IMR-90 (cell line): ENCODE measurements at regions not wholly inside any gene's neighbourhood (a gene's known extent, or its start where the extent isn't known, plus 50 kb on each side); places are given as distances from the start of the nearest gene placed in this dataset.

Experiments
- ATAC-seq: fragments of 200-7000 bp; cut with Tn5 transposase; 2 replicates; pipeline ENCODE4 v1.9.1; 2020; ENCODE audit warnings: low read depth, mild to moderate bottlenecking, moderate library complexity
- BruUV-seq: library from RNA; stranded (reverse); fragments of 400-500 nt; replicated peaks from 2 replicates; lab custom pipeline; 2021; lab: Mats Ljungman, UMichigan
- CTCF ChIA-PET: fragments of 300-600 bp; formaldehyde crosslinking; extraction: SDS; loops from one replicate; lab custom pipeline; 2021; ENCODE audit warnings: antibody characterized with exemption; lab: Yijun Ruan, JAX
- POLR2A ChIA-PET: fragments of 300-600 bp; sonication (Branson Sonifier 250); formaldehyde crosslinking; loops from one replicate; lab custom pipeline; 2022; ENCODE audit warnings: antibody characterized with exemption; ENCODE audit not compliant: unreplicated experiment; lab: Charles Lee
- DNase-seq: peaks from one replicate; pipeline ENCODE4 v3.0.0; 2013
- H2AFZ ChIP-seq: replicated peaks from 2 replicates; pipeline ENCODE3; 2013; ENCODE audit warnings: low read length, mild to moderate bottlenecking; ENCODE audit not compliant: poor library complexity
- H2AK5ac ChIP-seq: 2 replicates; pipeline ENCODE4 v1.6.1; 2013; ENCODE audit warnings: low read depth, low read length, inconsistent platforms
- H2AK9ac ChIP-seq: replicated peaks from 2 replicates; pipeline ENCODE3; 2013; ENCODE audit warnings: mild to moderate bottlenecking, low read depth, low read length, moderate library complexity; ENCODE audit not compliant: poor library complexity
- H2BK120ac ChIP-seq: 2 replicates; pipeline ENCODE4 v1.6.1; 2013; ENCODE audit warnings: low read depth, low read length, inconsistent platforms
- H2BK15ac ChIP-seq: 3 replicates; pipeline ENCODE4 v1.6.1; 2013; ENCODE audit warnings: low read depth, low read length, inconsistent platforms
- H2BK20ac ChIP-seq: 2 replicates; pipeline ENCODE4 v1.6.1; 2013; ENCODE audit warnings: low read depth, mild to moderate bottlenecking, inconsistent platforms, low read length, moderate library complexity
- H2BK5ac ChIP-seq: 2 replicates; pipeline ENCODE4 v1.6.1; 2013; ENCODE audit warnings: mild to moderate bottlenecking, low read depth, low read length, inconsistent platforms; ENCODE audit not compliant: poor library complexity, severe bottlenecking
- H3K14ac ChIP-seq: replicated peaks from 2 replicates; pipeline ENCODE4 v1.6.1; 2013; ENCODE audit warnings: low read depth, low read length, inconsistent platforms
- H3K18ac ChIP-seq: 2 replicates; pipeline ENCODE4 v1.6.1; 2013; ENCODE audit warnings: low read depth, low read length, control low read depth
- H3K23ac ChIP-seq: 2 replicates; pipeline ENCODE4 v1.6.1; 2013; ENCODE audit warnings: low read depth, low read length, inconsistent platforms
- H3K27ac ChIP-seq: 2 replicates; pipeline ENCODE4 v1.5.1; 2013; ENCODE audit warnings: mild to moderate bottlenecking, control low read depth, low read length; ENCODE audit not compliant: insufficient read depth
- H3K27me3 ChIP-seq: 2 replicates; pipeline ENCODE4 v1.6.1; 2013; ENCODE audit warnings: low read length; ENCODE audit not compliant: control insufficient read depth, insufficient read depth
- H3K36me3 ChIP-seq: 2 replicates; pipeline ENCODE4 v1.6.1; 2013; ENCODE audit warnings: low read length, mixed read lengths; ENCODE audit not compliant: control insufficient read depth, insufficient read depth
- H3K4ac ChIP-seq: 2 replicates; pipeline ENCODE4 v1.6.1; 2013; ENCODE audit warnings: low read depth, low read length, inconsistent platforms
- H3K4me1 ChIP-seq: 2 replicates; pipeline ENCODE4 v1.6.1; 2013; ENCODE audit warnings: low read length, mixed read lengths; ENCODE audit not compliant: control insufficient read depth, insufficient read depth
- H3K4me2 ChIP-seq: 2 replicates; pipeline ENCODE4 v1.6.1; 2013; ENCODE audit warnings: low read depth, mild to moderate bottlenecking, control low read depth, low read length, moderate library complexity
- H3K4me3 ChIP-seq: 2 replicates; pipeline ENCODE4 v1.5.1; 2013; ENCODE audit warnings: low read depth, mild to moderate bottlenecking, control low read depth, low read length, moderate library complexity; ENCODE audit not compliant: insufficient read depth
- H3K56ac ChIP-seq: 2 replicates; pipeline ENCODE4 v1.6.1; 2013; ENCODE audit warnings: low read length, inconsistent platforms; ENCODE audit not compliant: insufficient read depth; ENCODE audit errors: extremely low read depth
- H3K79me1 ChIP-seq, 2 experiments: 2 replicates each; pipeline ENCODE4 v1.6.1; 2013; ENCODE audit warnings: low read length in 2 of 2, inconsistent platforms in 1 of 2, low read depth in 1 of 2
- H3K9ac ChIP-seq: 2 replicates; pipeline ENCODE4 v1.6.1; 2013; ENCODE audit warnings: low read depth, low read length, control low read depth
- H3K9me1 ChIP-seq: 2 replicates; pipeline ENCODE4 v1.6.1; 2013; ENCODE audit warnings: low read length, inconsistent platforms; ENCODE audit not compliant: insufficient read depth
- H3K9me3 ChIP-seq: 2 replicates; pipeline ENCODE4 v1.6.1; 2013; ENCODE audit warnings: low read length; ENCODE audit not compliant: control insufficient read depth, insufficient read depth
- H4K20me1 ChIP-seq: 2 replicates; pipeline ENCODE4 v1.6.1; 2013; ENCODE audit warnings: low read length, inconsistent platforms; ENCODE audit not compliant: insufficient read depth
- H4K5ac ChIP-seq: 2 replicates; pipeline ENCODE4 v1.6.1; 2013; ENCODE audit warnings: mild to moderate bottlenecking, low read depth, low read length, control low read depth
- H4K8ac ChIP-seq, 2 experiments: 2 replicates each; pipeline ENCODE4 v1.6.1; 2013; ENCODE audit warnings: low read depth in 2 of 2, low read length in 2 of 2, control low read depth in 1 of 2, inconsistent platforms in 1 of 2
- H4K91ac ChIP-seq: 2 replicates; pipeline ENCODE4 v1.6.1; 2013; ENCODE audit warnings: low read depth, low read length, inconsistent platforms; ENCODE audit not compliant: insufficient read depth
- BHLHE40 ChIP-seq: fragments of 150-350 bp; IDR thresholded peaks from 2 replicates; pipeline ENCODE4 v1.6.1; 2016; ENCODE audit warnings: mild to moderate bottlenecking, low read depth, low read length
- CEBPB ChIP-seq: IDR thresholded peaks from 2 replicates; pipeline ENCODE4 v1.6.1; 2012; ENCODE audit warnings: low read depth, low read length, improper control_type of control experiment
- CHD1 ChIP-seq: IDR thresholded peaks from 2 replicates; pipeline ENCODE4 v1.6.1; 2012; ENCODE audit warnings: low read depth, low read length, improper control_type of control experiment
- CTCF ChIP-seq: conservative IDR thresholded peaks from 2 replicates; pipeline ENCODE4 v1.5.1; 2012; ENCODE audit warnings: mild to moderate bottlenecking, low read depth, low read length, improper control_type of control experiment
- MAFK ChIP-seq: IDR thresholded peaks from 2 replicates; pipeline ENCODE4 v1.6.1; 2012; ENCODE audit warnings: low read depth, low read length, improper control_type of control experiment
- MAZ ChIP-seq: IDR thresholded peaks from 2 replicates; pipeline ENCODE4 v1.6.1; 2012; ENCODE audit warnings: low read depth, mild to moderate bottlenecking, low read length, improper control_type of control experiment, moderate library complexity, borderline replicate concordance
- MXI1 ChIP-seq: IDR thresholded peaks from 2 replicates; pipeline ENCODE4 v1.6.1; 2012; ENCODE audit warnings: low read depth, mild to moderate bottlenecking, low read length, moderate library complexity, borderline replicate concordance
- POLR2A ChIP-seq: IDR thresholded peaks from 2 replicates; pipeline ENCODE4 v1.6.1; 2012; ENCODE audit warnings: mild to moderate bottlenecking, low read depth, low read length
- RCOR1 ChIP-seq: IDR thresholded peaks from 2 replicates; pipeline ENCODE4 v1.6.1; 2012; ENCODE audit warnings: mild to moderate bottlenecking, low read length, improper control_type of control experiment; ENCODE audit not compliant: insufficient replicate concordance
- WGBS, 2 experiments: methylation state at CpG; one replicate each; pipeline versions ENCODE4 v1.1.5 to v1.1.7; 2013; ENCODE audit warnings: missing lambda C conversion rate in 2 of 2; ENCODE audit not compliant: insufficient read length in 1 of 2; ENCODE audit errors: extremely low coverage in 2 of 2; 5-methylcytosine and 5-hydroxymethylcytosine counted together
- dilution Hi-C: fragments of 300-500 bp; cut with HindIII; formaldehyde crosslinking; loops from one replicate; pipeline ENCODE4 v1.14.3; 2018; ENCODE audit warnings: low sequenced_read_pairs; ENCODE audit not compliant: unreplicated experiment
- in situ Hi-C: fragments of 300-500 bp; cut with MboI; formaldehyde crosslinking; loops from 3 replicates; pipeline ENCODE4 v1.14.3; 2019; ENCODE audit warnings: low sequenced_read_pairs, inconsistent platforms, mixed read lengths
- intact Hi-C: fragments of 100-400 bp; cut with micrococcal nuclease; formaldehyde crosslinking; loops from 2 replicates; pipeline ENCODE4 v1.10.0; 2022

- no peak overlapping the region for H2BK15ac ChIP-seq
- peak overlapping the region; percentile 18; the same call in 1 of the 2 replicates for H2AK5ac ChIP-seq
- no peak overlapping the region for H4K5ac ChIP-seq
- H2AFZ ChIP-seq = no peak overlapping the region
- H3K9me3 ChIP-seq = no peaks in the 10 kb centered on the region
- DNase-seq (no peak), ATAC-seq (no peak)
- TF ChIP-seq CEBPB (no peak), CTCF (no peak), RCOR1 (no peak), CHD1 (no peak), MAZ (no peak), MXI1 (no peak), MAFK (no peak), BHLHE40 (no peak), POLR2A (no peak)
- no peak overlapping the region for H3K4me2 ChIP-seq
- CTCF ChIA-PET = no interaction called here
- no peaks in the 10 kb centered on the region for H3K27me3 ChIP-seq
- H3K4me1 ChIP-seq = no peaks in the 10 kb centered on the region
- no peak overlapping the region for H3K14ac ChIP-seq
- H3K4me3 ChIP-seq = no peak overlapping the region
- H4K91ac ChIP-seq = no peak overlapping the region
- no peaks in the 10 kb centered on the region for H3K36me3 ChIP-seq
- POLR2A ChIA-PET = no interaction called here
- H2BK120ac ChIP-seq = no peak overlapping the region
- in situ Hi-C loops (no loop called here), intact Hi-C loops (no loop called here), dilution Hi-C loops (no loop called here)
- no peak overlapping the region for H3K27ac ChIP-seq
- H3K9me1 ChIP-seq = no peaks in the 10 kb centered on the region; the same call in 1 of the 2 replicates
- BruUV-seq = no TSS peak
- no peak overlapping the region for H2BK5ac ChIP-seq
- WGBS, 2 experiments = 96% methylated on average over 8 of the region's 9 CpGs; no CpG with 5 or more reads in 1 of the 2 experiments
- H2BK20ac ChIP-seq = no peak overlapping the region
- no peaks in the 10 kb centered on the region for H4K20me1 ChIP-seq
- H3K23ac ChIP-seq = no peak overlapping the region
- H3K4ac ChIP-seq = no peak overlapping the region
- H3K9ac ChIP-seq = no peak overlapping the region
- no peak overlapping the region for H4K8ac ChIP-seq
- no peak overlapping the region for H3K18ac ChIP-seq
- H2AK9ac ChIP-seq = no peak overlapping the region
- no peak overlapping the region for H3K56ac ChIP-seq
- no peaks in the 10 kb centered on the region for H3K79me1 ChIP-seq
These were observed 101.4 kb downstream of the NDFIP1 start for GRCh38 chr5:142210011-142210410.
